SW 1271 (cell line): ENCODE measurements at regions not wholly inside any gene's neighbourhood (a gene's known extent, or its start where the extent isn't known, plus 50 kb on each side); places are given as distances from the start of the nearest gene placed in this dataset.
"Not testable (repeated sequence)": the region's sequence is repeated elsewhere in the genome, so short reads cannot be mapped to it uniquely, and the experiment has no call there.

Source experiments
- DNase-seq, 2 experiments: peaks; one replicate each; lab custom pipeline; 2025; lab: John Stamatoyannopoulos, UW

GRCh38 chr2:186991766-186992417 is 142.9 kb upstream of the ZSWIM2 start:
- peak in 1 of 2 experiments; percentile 4 for DNase-seq

- DNase-seq: no peak
Measured at GRCh38 chr2:186984966-186985365, 136.0 kb upstream of the ZSWIM2 start.

GRCh38 chr2:186984481-186984880 is 135.5 kb upstream of the ZSWIM2 start:
- DNase-seq: no peak

- DNase-seq: no peak
Measured at GRCh38 chr2:186980787-186981550, 132.0 kb upstream of the ZSWIM2 start.

GRCh38 chr2:186980117-186980442 is 131.1 kb upstream of the ZSWIM2 start:
- DNase-seq: no peak

- DNase-seq: no peak
Measured at GRCh38 chr2:186979439-186980116, 130.6 kb upstream of the ZSWIM2 start.

- DNase-seq: no peak
Measured at GRCh38 chr2:186977433-186978045, 128.6 kb upstream of the ZSWIM2 start.

- DNase-seq: no peak
Measured at GRCh38 chr2:186976329-186976728, 127.4 kb upstream of the ZSWIM2 start.

- no peak for DNase-seq
Measured at GRCh38 chr2:186972281-186972970, 123.5 kb upstream of the ZSWIM2 start.

GRCh38 chr2:186968277-186968676 is 119.3 kb upstream of the ZSWIM2 start:
- no peak for DNase-seq

GRCh38 chr2:186966015-186966414 is 117.0 kb upstream of the ZSWIM2 start:
- no peak for DNase-seq

- no peak for DNase-seq
Measured at GRCh38 chr2:186962085-186962747, 113.2 kb upstream of the ZSWIM2 start.

GRCh38 chr2:186960241-186960640 is 111.3 kb upstream of the ZSWIM2 start:
- DNase-seq: not testable (repeated sequence)

- DNase-seq: no peak
Measured at GRCh38 chr2:186959486-186959885, 110.5 kb upstream of the ZSWIM2 start.

GRCh38 chr2:186950694-186951093 is 101.7 kb upstream of the ZSWIM2 start:
- DNase-seq: no peak

GRCh38 chr2:186949726-186950256 is 100.8 kb upstream of the ZSWIM2 start:
- DNase-seq: no peak

GRCh38 chr2:186947516-186947915 is 98.5 kb upstream of the ZSWIM2 start:
- no peak for DNase-seq

- no peak for DNase-seq
Measured at GRCh38 chr2:186946896-186947467, 98.0 kb upstream of the ZSWIM2 start.

GRCh38 chr2:186941853-186942252 is 92.9 kb upstream of the ZSWIM2 start:
- DNase-seq: no peak

GRCh38 chr2:186940463-186940862 is 91.5 kb upstream of the ZSWIM2 start:
- no peak for DNase-seq

- no peak for DNase-seq
Measured at GRCh38 chr2:186934420-186934819, 85.5 kb upstream of the ZSWIM2 start.
